GM19238 (cell line): ENCODE measurements at regions not wholly inside any gene's neighbourhood (a gene's known extent, or its start where the extent isn't known, plus 50 kb on each side); places are given as distances from the start of the nearest gene placed in this dataset.

Experiments
- DNase-seq: peaks from one replicate; pipeline ENCODE4 v3.0.0; 2011; ENCODE audit warnings: low spot score; ENCODE audit not compliant: insufficient read length

DNA sequence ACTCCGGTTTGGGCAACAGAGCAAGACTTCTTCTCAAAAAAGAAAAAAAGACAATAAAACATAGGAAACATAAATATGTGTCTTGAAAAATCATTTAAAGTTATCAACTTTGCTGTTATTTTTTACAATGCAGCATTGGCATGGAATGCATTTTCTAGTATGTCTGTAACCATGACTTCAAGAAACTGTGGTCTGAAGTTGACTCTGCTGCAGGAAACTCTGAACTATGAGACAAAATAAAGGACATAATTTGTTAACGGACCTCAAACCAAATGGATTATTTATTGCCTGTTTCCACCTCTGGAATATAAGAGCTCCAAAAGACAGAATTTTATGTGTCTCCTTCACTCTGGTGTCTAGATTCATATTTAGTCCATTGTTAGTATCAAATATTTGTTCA, 79.1 kb downstream of the TRIB2 start:
- DNase-seq: no peak

DNA sequence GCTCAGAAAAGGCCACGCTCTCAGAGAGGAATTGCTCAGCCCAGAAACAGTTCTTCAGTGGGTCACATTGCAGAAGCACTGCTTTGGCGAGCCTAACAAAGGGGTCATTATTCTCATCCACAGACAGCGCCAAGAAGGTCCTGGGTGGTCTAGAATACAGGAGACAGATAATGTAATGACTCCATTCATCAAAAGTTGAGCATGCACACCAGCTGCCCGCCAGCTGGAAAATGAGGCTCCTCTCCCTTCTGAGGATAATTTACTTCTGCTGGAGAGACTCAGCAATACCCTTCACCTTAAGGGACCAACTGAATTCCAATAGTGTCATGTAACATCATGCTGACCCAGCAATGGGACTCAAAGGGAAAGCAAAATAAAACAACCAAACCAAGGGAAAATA, 79.9 kb downstream of the TRIB2 start:
- DNase-seq: no peak

DNA sequence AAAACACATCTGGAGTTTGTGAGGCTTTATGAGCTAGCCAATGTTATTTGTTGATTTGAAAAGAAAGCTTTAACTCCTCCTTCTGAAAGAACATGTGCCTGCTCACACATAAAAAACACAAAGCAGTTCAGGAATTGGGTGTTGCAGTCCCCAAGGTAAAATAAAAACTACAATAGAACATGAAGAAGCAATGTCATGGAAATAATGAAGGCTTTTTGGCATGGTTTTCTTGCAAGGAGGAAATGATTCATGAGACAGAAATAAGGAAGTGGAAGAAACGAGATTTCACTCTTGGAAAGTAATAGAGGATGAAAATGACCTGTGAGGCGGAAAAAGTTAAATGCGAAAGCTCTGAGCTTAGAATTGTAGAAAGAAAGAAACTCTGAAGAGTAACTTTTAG, 81.1 kb downstream of the TRIB2 start:
- DNase-seq: no peak

DNA sequence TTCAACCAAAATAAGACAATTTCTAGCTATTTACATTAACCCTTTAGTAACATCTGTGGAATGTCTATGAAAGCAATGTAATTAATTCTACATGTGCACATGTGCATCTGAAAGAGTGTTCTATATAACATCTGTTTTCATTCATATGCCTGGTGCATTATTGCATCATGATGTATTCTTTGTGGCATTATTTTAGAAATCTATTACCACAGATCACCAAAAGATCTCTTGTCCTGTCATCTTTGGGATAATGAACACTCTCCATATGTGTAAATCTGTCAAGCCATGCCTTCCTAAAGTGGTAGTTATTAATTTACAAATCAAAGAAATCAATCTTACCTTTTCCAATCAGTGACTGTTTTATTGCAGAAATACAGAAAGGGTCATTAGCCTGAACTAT, 86.9 kb downstream of the TRIB2 start:
- no peak for DNase-seq

DNA sequence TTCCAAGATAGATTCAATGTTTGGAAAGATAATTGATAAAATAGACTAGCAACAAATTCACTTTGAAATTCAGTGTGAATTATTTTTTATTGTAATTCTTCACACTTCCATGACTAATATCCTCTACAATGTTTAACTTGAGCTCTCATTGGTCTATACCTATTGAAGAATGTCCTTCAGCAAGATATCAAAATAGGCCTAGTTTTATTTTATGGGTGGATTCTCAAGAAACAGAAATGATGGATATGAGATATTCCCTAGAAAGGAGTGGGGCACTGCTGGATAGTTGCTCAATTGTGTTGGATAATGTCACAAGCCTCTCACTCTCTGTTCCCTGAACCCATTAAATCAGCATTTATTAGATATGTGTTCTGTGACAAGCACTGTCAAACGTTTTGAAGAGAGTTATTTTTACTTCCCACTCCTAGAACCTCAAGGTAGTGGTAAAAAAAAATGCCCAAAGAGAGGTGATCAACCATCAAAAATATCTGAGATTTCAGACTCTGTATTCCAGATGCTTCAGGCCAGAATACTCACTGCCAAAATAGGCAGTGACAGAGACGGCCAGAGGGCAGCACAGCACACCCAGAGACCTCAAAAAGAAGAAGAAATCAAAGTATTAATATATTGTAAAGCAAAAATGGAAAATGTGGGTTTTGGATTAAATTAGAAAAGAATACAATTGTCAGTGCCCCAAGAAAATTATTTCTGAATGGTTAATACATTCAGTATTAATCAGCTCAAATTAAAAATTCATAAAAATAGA, 87.5 kb downstream of the TRIB2 start:
- DNase-seq: no peak

DNA sequence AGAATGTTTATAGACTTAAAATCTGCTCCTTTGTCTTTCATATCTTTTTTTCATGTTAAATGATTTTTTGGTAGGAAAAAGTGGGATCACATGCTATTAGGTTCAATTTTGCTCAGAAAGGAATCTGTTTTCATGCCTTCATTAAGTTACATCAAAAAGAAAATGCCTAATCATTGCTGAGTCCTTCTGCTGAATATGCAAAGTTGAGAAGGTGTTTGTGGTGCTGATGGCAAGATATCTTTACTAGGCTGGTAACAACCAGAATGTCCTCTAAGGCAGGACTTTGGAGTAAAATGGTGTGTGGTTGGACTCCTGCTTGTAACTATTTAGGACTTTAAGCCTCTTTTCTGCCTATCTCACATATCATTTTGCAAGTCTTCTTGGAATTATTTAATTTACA, 88.3 kb downstream of the TRIB2 start:
- DNase-seq: no peak

DNA sequence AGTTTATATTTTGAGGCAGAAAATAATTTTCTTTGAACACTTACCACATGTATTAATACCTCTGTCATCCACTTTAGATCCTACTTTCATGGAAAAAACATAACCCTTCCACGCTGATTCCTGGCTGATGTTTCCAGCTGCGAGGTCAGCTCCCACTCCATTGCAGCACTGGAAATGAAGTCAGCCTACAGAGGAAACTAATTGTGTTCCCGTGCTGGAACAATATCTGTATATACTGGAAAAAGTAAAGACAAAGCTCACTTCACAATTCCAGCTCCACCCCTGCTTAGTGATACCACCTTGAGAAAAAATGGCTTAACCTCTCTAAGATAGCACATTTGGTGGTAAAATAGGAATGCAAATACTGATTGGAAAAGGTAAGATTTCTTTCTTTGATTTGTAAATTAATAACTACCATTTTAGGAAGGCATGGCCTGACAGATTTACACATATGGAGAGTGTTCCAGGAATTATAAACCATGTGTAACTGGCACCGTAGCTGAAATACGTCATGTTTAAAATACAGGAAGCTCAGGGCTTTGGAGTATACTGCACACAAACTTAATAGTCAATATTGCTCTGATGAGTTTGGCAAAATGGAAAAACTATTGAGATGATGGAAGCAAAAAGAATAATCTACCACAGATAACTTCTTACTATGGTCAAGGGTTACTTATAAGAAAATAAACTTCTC, 90.0 kb downstream of the TRIB2 start:
- no peak for DNase-seq

DNA sequence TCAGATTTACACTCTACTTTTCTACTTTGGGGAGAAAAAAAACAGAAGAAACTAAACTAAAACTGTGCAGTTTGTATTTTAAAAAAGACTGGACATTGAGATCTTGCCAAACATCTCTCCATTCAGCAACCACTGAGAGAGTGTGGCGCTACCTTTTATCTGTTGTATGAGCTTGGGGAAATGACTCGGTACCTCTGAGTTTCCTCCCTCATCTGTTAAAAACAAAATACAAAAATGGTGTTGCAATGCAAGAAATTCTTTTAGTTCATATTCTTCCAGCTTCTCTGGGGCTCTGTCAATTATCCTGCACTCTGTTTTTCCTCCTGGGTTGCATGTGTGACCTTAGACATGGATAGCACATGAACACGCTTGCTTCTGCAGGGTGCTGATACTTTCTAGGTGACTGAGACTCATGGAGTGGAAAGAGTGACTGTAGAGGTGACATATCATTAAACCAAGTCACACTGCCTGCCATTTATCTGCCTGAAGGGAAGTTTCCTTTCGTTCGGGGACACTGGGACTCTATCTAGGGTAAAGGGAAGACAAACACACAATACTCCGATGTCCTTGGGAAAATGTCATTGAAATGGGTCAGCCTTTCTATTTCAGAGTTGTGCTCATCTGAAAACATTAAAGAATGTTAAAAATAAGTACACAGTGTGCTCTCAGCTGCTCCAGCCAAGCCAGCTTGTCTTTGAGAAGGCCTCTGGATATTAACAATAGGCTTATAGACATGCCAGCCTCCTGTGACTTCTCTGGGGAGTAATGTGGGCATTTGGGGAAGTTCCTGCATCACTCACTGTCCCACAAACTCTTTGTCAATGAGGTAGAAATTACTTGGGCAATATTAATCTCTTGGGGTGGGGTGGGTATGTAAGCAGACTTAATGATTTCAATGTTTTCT, 91.4 kb downstream of the TRIB2 start:
- DNase-seq: no peak

DNA sequence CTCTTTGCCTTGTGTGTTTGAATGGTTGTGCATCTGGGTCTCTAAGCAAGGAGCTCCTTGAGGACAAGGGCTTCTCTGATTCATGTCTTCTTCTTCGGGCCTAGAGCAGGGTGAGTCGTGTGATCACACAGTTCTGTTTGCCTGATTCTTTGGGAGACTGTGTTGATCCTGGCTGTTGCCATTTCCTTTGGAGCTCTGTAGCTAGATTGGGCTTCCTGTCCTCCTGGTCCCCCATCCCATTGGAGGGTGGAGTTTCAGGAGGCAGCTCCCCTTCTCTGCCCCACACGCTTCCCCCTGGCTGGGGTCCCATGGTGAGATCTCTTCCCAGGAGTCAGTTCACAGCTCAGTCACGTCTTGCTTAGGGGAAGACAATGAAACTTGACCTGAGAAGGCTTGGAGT, 92.8 kb downstream of the TRIB2 start:
- no peak for DNase-seq

DNA sequence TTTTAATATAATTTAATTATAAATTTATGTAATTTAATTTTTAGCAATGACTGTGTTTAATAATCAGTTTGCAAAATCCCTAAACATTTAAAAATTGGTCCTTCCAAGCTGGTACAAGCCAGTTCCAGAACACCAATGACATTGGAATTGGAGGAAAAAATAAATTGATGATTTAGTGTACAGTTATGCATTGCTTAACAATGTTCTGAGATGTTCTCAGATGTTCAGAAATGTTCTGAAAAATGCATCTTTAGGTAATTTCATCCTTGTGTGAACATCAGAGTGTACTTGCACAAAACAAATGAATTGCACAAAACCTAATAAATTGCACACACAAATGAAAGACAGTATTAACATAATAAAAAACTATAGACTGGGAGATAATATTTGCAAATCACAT, 95.2 kb downstream of the TRIB2 start:
- no peak for DNase-seq

DNA sequence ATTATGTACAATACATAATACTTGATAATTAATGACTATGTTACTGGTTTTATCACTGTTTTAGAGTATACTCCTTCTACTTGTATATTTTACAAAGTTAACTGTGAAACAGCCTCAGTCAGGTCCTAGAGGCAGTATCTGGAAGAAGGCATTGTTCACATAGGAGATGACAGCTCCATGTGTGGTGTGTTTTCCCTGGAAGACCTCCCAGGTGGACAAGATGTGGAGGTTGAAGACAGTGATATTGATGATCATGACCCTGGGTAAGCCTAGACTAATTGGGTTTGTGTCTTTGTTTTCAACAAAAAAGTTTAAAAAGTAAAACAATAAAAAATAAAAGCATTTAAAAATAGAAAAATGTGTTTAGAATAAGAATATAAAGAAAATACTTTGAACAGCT, 96.4 kb downstream of the TRIB2 start:
- DNase-seq: no peak

DNA sequence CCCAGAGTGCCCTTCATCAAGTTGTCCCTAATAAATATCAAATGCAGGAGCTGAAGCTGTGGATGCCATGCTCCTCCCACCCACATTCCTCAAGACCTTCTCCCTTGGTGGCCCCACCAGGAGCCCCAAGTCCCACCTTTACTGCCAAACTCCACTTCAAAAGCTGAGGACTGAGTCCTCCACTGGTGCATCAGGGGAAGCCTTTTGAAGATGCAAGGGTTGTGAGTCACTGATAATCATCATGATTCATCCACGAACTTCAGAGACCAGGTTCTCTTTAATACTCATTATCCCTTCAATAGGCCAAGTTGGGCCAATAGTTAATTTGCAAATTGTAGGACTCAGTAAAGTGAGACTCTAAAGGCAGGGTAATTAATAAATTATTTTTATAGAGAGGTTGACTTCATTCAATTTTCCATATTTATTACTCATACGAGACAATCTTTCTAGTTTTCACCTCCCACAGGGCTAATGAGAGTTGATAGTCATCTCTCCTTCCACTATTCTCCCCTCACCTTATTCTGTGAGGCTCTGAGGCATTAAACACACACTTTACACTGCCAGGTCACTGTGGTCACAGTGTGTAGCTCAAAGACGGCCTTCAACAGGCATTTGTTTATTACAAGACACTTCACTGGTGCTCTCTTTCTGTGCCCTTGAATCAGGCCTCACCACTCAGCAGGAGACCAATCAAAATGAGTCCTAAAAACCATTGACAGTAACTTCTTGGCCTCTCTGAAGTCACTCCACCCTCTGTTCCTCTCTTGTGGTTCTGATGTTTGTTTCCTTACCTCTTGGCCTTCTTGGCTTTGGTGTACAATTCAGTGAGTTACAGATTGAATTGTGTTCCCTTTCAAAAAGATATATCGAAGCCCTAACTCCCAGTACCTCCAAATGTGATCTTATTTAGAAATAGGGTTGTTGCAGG, 99.9 kb downstream of the TRIB2 start:
- DNase-seq: no peak

DNA sequence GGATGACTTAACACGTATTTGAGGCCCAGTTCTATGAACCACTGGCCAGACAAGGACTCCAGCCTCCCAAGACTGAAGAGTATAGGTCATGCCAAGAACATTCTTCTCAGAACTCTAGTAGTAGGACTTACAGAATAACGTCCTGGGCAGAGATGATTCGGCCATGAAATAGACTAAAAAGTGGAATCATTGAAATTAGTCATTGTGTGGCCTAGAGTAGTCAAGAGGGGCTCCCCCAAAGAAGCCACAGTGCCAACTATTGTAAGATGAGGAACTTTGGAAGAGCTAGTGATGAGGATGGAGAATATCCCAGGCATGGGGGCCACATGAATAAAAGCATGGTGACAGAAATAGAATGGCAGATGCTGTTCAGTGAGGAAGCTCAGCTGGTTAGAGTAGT, 101.1 kb downstream of the TRIB2 start:
- no peak for DNase-seq

DNA sequence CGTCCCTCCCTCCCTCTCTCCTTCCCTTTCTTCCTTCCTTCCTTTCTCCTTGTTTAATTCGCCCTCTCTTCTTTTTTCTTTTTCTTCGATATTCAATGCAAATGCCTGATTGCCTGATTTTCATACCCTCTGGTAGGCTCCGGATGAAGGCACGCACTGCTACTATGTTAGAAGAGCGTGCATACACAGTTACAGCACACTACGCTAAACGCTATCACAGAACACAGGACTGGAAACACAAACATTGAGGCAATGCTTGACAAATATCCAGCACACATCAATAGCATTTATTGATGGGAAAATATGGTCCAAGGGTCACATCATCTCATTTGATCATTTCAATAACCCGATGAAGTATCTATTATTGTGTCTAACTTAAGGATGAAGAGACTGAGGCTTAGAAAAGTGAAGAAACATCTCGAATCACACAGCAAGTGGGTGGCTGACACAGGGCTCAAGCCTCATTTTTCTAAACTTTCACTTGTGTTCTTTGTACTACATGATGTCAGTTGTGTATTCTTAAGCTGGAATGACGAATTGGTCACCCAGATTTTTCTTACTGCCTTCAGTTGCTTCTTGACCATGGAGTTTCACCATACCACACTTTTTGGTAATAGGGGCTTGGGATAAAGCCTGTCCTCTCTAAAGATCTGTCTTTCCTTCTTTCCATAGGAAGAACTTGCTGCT, 101.8 kb downstream of the TRIB2 start:
- no peak for DNase-seq

DNA sequence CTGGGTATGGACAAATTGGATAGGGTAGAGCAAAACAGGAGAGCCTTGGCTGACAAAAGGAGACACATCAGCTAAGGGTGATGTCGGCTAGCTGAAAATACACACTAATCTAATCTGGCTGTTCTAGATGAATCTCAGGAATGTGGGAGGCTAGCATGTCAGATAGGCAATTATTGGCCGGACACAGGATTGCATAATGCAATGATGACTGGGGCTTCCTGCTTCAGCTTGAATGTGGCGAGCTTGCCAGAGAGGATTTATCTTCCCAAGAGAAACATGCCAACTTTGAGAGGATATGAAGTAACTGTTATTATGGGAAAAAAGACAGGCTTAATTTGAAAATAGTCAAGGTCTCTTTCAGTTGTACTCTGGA, 102.4 kb downstream of the TRIB2 start:
- DNase-seq: no peak

DNA sequence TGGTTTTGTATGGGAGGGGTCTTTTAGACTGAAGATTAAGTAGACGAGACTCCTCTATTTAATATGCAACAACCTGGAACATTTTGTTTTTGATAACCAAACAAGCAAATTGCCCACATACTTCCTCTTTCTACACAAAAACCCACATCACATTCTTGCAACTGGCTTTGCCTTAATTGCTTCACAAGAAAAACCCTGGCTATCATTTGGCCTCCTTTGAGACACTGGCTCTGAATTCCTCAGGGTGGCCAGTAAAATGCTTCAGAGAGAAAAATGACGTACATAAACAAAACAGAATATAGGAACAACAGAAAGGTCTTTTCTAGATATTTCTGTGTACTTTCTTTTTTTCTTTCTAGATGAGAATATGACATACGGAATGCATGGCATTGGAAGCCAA, 103.0 kb downstream of the TRIB2 start:
- no peak for DNase-seq

DNA sequence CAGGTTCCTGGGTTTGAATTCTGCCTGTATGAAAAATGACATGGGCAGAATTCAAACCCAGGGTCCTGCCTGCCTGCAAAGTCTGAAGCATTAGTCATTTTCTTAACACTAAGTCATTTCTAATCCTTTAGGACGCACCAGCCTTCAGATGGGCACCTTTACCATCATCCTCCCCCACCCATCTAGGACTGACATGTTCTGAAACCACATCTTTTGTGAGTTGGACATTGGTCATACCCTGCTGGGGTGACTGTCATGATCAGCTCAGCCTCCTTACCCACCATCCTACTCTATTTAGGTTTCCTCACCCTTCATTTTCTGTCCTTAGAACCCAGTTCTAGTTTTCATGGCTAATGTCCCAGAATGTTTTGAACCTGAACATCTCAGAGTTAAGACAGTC, 104.9 kb downstream of the TRIB2 start:
- no peak for DNase-seq

DNA sequence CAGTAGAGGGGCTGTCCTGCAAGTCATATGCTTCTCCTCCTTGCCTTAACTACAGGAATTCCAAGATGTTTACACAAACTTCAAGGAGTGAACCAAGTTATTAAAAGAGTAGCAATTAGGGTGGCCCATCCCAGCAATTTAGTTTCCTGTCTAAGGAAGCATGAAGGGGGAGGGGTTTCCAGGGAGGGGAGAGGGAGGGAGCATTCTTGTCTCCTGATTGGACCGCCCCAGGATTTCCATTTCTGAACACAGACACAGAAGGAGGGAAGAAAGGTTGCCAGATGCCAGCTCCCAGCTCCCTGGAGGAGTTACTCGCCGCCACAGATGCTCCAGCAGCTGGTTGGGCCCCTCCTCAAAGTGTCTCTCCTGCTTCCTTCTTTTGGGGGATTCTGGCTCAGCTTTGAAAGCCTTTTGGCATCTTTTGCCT, 107.6 kb downstream of the TRIB2 start:
- DNase-seq: no peak

DNA sequence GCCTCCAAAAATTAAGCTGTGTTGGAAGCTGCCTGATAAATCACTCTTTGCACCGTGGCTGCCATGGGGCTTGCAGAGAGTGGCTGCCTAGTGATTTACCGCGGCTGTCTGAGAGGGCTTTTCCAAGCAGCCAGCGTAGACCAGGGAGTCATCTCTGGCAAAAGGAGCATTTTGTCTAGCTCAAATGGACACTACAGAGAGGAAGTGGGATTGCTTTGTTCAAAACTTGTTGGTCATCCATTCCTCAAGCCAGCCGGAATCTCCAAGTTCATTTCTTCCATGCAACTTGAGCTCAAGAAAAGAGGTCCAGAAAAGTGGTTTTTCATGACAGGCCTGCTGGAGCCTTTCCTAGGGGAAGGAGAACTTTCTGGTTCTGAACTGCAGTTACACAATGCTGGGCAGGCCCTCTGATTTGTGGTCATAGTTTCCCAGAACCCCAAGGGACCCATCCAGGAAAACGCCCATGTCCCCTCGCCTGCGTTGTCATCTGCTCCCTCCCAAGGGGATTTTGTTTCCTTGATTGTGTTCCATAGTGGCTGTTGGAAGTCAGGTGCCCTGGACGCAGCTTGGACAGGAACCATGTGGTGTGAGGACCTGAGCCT, 108.1 kb downstream of the TRIB2 start:
- no peak for DNase-seq

DNA sequence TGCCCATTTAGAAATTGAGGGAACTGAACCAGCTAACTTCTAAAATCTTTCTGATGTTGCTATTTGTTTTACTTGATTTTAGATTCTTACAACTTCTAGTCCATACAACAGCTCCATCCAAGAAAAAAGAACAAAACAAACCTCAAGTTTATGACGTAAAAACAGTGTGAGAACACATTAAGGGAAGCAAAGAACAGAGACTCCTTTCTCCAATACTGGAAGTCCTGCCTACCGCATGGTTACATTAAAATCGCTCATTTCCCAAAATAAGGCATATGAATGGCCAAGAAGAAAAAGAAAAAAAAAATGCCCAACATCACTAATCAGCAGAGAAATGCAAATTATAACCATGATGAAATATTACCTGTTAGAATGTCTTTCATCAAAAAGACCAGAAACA, 110.0 kb downstream of the TRIB2 start:
- DNase-seq: no peak
